Erythroblast (primary cell): ENCODE measurements at regions not wholly inside any gene's neighbourhood (a gene's known extent, or its start where the extent isn't known, plus 50 kb on each side); places are given as distances from the start of the nearest gene placed in this dataset.

Source experiments
- GATA1 ChIP-seq: IDR thresholded peaks from 2 replicates; pipeline ENCODE4 v1.6.1; 2011; ENCODE audit warnings: low read depth, mild to moderate bottlenecking, control low read depth, low read length, moderate library complexity
- POLR2A ChIP-seq: IDR thresholded peaks from 2 replicates; pipeline ENCODE4 v1.6.1; 2011; ENCODE audit warnings: mild to moderate bottlenecking, low read length

DNA sequence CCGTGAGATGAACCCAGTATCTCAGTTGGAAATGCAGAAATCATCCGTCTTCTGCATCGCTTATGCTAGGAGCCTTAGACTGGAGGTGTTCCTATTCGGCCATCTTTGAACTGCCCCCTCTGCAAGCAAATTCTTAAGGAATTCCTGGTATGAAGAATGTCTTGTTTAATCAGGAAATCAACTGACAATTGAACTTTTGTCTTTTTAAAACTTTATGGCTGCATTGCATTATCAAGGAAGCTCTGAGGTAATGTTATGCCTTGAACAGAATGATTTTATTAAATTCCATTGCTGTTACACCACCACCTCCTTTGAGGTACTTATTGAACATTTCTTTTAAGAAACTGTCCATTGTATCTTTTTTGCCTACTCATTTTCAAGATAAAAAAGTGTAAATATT lies 1915.7 kb upstream of the CDH9 start:
- TF ChIP-seq POLR2A, result no peak
- no peak for TF ChIP-seq GATA1
